NCI-H1436 treated with DMSO at 0.1 percent for 48 hours (cell line): ENCODE measurements at regions not wholly inside any gene's neighbourhood (a gene's known extent, or its start where the extent isn't known, plus 50 kb on each side); places are given as distances from the start of the nearest gene placed in this dataset.

Experiments
- DNase-seq: peaks from one replicate; lab custom pipeline; 2025; lab: John Stamatoyannopoulos, UW

DNA sequence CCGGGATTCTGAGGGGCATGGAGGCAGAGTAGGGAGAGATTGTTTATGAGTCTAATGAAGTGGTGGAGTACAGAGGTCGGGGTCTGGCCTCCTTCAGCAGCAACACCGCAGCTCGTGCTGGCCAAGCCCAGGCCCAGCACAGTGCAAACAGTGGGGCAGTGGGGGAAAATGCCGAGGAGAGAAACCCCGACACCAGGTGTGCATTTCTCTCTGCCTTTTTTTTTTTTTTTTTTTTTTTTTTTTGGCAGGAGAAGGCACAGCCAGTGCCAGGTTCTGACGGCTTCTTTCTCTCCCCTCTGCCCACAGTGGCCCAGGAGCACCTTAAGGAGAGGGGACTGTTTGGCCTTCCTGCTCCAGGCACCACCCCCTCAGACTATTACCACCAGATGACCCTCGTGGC is 219.3 kb downstream of the GLI2 start:
- no peak for DNase-seq

DNA sequence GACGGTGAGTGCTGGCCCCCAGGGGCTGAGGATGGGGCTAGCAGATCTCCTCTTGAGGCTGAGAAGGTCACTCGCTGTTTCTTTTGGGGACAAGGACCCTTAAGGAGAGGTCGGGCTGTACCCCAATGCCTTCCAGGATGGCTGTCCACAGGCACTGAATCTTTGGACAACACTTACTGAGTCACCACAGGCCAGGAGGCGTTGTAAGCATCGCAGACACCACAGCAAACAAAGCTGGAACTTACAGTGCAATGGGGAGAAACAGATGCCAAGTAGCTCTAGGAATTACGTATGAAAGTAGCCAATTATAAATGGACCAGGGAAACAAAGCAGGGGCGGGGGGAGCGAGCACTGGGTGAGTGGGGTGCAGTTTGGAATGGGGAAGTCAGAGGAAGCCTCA is 219.8 kb downstream of the GLI2 start:
- DNase-seq, result no peak

DNA sequence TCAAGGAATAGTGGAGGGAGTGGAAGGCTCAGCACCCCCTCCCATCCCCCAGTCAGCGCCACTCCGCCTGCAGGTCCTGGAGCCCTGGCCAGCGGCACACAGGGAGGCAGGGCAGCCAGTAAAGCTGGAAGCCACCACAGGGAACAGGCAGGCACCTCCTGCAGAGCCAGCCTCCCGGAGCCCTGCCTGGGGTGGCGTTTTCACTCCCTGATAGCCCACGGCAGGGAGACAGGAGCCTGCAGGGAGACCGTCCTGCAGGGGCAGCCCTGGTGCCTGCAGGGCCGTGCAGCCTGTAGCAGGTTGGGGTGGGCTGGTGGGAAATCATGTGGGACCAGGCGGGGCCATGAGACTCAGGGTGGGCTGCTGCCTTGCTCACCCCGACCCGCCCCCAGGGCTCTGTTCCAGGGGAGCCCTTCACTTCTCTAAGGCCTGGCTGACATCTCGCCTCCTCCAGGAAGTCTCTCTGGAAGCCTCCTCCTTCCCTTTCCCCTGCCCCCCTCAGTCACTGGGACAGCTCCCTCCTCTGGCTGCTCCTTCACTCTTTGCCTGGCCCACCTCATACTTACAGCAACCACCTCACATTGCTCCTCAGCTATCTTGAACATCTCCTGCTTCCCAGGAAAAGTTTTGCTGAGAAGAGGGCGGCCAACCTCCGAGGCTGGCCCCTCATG is 221.0 kb downstream of the GLI2 start:
- DNase-seq, result no peak

DNA sequence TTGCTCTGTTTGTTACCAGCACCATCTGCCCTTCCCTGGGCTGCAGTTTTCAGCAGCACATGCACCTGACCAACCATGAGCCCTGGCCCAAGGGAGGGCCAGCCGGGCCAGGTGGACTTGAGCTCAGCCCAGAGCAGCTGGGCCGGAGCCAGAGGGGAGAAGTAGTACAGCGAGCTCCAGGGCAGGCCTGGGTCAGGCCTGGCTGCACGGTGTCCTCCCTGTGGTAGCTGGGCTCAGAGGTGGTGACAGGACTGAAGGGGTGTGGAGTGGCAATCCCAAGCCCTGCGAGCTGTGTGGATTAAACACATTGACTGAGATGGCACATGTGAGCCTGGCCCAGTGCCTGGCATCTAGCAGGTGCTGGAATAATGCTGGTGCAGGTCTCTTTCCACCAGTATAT is 222.2 kb downstream of the GLI2 start:
- no peak for DNase-seq

DNA sequence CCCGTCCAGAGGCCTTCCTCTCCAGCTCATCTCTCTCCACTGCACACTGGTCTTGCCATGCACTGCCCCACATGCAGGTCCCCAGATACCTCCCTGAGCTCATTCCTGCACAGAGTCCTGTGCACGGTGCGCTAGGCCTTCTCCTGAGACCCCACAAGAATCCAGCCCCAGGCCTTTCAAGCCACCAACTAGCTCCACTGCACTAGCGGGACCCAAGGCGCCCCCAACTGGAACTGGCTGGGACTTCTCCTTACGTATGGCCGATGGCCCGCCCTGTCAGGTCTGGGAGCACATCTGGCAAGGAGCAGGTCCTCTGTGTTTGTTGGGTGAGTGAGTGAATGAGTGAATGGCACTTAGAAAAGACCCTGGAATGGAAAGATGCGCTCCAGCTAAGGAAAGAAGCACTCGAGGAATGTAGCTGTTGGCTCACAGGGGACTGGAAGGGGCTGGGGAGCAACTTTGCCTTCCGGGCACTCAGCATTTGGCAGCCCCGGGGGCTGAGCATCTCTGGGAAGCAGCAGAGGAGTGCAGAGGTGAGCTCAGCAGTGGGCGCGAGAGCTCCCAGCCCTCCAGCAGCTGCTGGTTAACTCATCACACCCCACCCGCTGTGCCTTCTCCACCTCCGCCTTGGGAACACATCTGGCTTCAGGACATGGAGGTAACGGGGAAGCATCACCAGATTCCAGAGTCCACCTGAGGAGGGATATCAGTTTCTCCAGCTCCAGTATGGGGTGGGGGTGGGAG is 223.1 kb downstream of the GLI2 start:
- no peak for DNase-seq

DNA sequence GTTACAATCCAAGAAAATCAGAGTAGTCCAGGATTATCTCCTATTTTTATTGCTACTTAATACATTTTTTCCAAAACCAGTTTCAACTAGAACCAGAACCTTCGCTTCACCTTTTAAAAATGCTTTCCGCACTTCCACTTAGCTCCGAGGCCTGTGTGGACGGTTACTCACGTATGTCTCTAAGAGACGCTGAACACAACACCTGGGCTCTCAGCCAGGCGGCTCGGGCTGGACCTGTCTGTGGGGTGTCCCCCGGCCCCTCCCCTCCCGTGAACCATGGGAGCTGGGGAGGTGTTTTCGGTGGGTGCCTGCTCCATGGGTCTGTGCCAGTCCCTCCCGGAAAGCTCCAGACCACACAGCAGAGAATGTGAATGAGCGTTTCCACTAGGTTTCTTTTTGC is 223.8 kb downstream of the GLI2 start:
- DNase-seq, result no peak

DNA sequence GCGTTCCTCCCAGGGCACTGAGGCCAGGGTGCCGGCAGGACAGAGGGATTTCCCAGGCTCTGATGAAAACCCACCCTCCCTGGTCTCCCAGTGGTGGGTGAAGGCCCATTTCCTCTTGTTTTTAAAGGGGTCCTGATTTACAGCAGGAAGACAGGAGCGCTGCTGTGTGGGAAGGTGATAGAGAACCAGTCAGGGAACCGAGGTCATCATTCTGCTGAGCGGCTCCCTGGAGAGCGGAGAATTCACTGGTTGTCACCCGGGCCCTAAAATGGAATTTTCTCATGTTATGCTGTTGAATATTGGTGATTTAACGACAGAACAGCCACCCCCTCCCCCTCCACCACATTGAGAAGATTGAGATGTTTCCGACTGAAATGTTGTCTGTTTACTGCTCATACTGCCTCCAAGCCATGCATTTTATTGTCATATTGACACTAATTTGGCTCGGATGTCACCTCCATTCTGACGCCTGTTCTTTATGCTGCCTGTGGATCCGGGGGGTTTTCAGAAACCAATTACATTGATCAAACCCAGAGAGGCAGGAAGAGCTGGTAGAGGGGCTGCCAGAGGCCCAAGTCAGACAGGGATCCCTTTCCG is 225.2 kb downstream of the GLI2 start:
- DNase-seq, result no peak

DNA sequence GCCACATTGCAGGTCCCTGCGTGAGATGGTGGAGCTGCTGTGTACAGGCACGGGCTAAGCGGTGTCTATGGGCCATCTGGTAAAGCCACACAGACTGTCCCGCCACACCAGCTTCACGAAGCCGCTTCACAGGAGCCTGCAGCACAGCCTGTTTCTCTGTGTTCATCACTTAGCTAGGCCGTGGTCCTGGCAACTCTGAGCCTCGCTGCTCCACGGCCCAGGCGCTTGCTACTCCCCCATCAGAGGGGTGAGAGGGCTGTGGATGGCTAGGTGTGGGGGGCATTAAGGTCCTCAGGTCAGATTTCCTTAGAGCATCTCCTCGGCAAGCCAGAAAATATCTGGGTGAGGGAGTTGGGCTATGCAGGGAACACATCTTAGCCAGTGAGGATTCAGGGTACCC is 225.7 kb downstream of the GLI2 start:
- DNase-seq, result no peak

DNA sequence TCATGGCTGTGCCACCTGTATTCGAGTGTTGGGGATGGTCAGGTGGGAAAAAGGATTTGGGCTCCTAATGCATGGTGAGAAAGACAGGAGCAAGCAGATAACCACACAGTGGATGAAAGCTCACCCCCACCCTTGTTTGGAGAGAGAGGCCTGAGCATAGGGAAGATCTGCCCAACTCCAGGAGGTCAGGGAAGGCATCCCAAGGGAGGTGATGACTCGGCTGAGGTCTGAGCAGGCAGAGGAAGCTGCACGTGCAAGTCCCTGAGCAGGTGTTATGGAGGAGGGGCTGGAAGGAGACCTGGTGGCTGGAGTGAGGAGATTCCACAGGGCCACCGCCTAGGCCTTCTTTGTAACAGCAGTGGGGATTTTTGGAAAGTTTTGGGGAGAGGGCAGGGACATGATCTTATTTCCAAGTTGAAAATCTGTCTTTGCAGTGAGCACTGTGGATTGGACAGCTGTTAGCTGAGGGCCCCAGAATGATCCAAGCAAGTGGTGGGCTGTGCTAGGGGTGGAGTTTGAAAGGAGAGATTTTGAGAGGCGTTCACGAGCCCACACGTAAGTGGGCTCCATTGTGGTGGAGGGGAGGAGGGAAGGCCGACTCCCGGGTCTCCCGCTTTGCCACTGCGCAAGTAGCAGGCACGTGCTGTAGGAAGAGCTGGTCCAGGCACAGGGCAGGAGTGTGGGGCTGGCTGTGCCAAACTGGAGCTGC is 228.5 kb downstream of the GLI2 start:
- DNase-seq, result no peak

DNA sequence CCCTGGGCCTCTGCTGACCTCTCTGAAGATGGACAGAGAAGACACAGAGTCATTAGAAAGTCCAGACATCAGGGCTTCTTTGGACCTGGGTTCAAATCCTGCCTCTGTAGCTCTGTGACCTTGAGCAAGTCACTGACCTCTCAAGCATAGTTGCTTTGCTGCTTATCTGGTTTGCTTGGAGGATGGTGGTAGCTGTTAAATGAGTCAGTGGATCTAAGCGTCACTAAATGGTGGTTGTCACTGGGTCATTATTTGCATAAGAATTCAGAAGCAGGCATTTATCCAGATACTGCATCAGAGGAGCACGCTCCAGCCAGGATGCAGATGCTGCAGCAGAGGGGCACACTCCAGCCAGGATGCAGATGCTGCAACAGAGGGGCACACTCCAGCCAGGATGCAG is 229.2 kb downstream of the GLI2 start:
- no peak for DNase-seq

DNA sequence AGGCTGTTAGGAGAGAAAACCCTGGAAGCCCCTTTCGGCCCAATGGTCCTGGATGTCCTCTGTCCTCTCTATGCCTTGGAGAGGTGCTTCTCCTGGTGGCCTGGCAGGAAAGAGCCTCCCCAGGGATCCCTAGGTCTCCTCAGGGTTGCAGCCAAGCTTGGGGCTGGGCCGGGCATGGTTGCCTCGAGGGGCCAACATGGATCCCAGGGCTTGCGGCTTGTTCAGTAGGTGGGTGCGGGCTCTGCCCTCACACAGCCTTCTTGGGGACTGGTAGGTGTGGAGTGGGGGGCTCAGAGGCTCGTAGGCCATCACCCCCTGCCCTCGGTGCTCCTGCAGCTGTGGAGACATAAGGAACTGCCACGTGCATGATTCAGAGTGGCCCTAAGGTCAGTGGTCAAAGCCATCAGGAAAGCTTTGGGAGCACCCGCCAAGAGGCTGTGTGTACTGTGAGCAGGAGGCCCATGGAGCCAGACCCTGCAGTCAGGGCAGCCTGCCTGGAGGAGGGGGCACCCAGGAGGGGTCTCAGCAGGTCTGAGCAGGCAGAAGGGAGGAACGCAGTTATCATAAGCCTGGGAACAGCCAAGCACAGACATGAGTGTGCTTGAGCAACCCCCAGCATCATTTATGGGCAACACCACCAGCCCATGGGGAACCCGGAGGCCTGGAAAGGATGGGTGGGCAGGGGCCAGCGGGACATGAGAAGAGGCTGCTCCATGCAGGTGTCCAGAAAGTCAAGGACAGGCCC is 231.0 kb downstream of the GLI2 start:
- DNase-seq, result no peak

DNA sequence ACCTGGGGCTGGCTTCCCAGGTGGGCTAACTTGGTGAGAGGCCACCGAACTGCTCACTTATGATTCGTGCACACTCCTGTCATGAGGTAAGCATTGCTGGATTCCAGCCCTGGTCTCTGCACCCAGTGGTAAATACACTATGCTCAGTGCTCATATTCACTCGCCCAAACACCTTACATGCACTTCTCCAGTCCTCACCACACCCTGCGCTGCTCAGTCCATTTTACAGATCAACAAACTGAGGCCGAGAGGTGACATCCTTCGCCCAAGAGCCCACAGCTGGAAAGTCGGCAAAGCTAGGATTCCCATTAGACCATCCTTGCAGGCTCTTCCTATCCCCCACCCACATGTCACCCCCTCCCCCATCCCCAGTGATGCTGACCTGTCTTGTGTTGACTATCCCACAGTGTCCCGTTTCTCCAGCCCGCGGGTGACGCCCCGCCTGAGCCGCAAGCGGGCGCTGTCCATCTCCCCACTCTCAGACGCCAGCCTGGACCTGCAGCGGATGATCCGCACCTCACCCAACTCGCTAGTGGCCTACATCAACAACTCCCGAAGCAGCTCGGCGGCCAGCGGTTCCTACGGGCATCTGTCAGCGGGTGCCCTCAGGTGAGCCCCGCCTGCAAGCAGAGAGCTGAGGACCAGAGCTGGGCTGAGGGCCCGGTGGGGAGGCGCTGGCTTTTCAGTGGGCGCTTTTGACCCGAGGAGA is 232.8 kb downstream of the GLI2 start:
- DNase-seq, result no peak

DNA sequence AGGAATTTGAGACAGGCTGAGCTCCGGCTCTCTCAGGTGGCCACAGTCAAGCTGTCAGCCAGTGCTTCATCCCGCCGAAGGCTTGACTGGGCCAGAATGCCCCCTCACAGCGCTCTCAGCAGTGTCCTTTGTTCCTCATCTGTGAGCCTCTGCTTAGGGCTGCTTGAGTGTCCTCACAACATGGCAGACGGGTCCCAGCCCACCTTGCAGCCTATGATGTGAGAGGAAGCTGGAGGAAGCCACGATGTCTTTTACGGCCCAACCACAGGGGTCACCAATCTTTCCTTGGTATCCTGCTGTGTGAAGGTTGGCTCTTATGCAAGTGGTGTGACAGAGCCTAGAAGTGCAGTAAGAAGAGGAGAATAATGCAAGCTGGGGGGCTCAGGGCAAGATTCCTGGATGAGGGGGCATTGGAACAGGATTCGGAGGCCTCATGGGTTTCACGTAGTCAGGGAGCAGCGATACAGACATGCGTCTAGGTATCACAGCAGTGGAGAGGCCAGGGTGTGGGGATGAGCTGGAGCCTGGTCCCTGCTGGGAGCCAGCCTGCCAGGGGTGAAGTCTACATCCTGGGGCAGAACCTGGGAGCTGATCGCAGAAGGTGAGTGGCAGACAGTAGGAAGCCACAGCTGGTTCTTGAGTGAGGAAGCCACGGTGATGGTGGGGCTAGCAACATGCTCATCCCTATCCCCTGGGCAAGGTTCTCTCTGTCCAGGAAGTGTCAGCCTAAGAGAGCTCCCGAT is 234.1 kb downstream of the GLI2 start:
- DNase-seq, result no peak

DNA sequence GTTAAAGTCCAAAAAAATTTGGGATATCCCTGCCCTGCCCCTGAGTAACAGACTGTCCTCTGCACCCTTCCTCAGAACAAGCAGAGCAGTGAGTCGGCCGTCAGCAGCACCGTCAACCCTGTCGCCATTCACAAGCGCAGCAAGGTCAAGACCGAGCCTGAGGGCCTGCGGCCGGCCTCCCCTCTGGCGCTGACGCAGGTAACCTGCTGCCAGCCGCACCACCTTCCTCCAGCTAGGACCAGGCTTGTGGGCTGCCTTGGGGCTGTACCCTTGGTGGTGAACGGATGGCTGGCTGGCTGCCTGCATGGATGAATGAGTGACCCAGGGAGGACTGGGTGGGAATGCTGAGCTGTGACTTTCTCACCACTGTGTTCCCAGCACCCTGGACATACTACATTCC is 236.2 kb downstream of the GLI2 start:
- no peak for DNase-seq

DNA sequence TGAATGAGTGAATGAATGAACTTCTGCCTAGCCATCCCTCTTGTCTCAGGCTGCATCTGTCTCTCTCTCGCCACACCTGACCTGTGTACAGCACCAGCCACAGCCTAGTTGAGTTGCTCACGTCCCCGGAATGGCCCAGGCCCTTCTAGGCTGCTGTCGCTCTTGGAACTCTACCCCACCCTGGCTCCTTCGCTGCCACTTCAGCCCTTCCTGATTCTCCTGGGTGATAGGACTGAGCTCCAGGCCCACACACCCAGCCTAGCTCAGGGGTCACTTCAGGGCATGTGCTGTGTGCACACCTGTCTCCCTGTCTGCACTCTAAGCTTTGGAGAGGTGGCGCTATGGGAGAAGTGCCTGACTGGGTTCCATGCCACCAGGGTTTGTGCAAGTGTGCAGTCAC is 236.6 kb downstream of the GLI2 start:
- no peak for DNase-seq

DNA sequence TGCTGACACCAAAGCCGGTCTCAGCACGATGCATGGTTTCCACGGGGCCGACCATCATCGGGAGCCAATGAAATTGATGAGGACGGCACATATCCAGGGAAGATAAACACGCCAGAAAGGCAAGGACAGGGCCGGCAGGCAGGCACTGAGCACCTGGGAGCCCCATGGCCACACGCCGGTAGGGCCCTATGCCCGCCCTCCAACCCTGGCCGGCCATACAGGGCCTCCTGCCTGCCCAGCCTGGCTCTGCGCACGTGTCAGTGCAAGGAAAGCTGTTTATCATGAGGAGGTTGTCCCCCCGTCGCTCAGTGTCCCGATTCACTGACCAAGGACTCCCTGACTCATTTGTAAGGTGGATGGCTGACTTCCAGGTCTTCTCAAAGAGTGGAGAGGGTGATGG is 237.5 kb downstream of the GLI2 start:
- DNase-seq, result no peak

DNA sequence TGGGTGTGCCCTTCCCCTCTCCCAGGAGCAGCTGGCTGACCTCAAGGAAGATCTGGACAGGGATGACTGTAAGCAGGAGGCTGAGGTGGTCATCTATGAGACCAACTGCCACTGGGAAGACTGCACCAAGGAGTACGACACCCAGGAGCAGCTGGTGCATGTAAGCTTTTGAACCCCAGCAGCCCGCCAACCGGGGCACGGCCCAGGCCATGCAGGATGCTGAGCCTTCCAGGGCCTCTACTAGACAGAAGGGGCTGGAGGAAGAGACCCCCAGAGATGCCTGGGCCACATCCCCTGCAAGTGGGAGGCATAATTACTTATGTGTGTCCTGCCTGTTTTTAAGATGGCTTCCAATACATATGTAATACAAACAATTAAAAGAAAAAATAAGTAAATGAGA is 239.3 kb downstream of the GLI2 start:
- DNase-seq, result no peak

DNA sequence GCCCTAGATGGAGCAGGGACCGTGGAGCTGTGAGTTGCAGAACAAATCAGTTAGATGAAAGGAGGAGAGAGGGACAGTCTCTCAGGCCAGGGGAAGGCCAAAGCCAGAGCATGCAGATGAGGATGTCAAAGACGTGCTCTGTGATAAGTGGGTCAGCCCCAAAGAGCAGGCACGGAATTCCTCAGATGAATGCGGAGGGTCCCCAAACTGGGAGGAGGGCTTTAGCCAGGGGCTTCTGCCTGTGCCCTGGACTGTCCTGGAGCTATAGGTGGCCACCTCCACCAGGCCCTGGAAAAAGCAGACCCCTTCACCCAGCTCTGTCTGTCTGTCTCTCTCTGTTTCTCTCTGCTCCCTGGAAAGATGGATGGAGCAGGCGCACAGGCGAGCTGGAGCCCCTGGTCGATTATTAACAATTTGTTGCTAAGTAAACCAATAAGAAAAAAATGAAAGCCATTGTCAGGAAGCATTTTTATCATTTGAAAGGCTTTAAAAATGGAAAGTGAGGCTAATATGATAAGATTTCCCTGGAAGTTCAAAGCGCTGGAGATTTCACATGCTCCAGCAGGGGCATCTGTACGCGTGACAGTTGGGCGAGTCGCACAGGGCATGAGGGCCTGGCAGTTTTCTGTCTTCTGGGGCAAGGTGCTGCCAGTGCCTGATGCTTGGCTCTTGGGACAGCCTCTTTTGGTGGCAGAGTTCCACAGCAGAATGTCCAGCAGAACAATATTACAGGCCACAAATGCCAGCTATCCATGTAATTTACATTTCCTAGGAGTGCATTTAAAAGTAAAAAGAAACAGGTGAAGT is 241.0 kb downstream of the GLI2 start:
- DNase-seq, result no peak

DNA sequence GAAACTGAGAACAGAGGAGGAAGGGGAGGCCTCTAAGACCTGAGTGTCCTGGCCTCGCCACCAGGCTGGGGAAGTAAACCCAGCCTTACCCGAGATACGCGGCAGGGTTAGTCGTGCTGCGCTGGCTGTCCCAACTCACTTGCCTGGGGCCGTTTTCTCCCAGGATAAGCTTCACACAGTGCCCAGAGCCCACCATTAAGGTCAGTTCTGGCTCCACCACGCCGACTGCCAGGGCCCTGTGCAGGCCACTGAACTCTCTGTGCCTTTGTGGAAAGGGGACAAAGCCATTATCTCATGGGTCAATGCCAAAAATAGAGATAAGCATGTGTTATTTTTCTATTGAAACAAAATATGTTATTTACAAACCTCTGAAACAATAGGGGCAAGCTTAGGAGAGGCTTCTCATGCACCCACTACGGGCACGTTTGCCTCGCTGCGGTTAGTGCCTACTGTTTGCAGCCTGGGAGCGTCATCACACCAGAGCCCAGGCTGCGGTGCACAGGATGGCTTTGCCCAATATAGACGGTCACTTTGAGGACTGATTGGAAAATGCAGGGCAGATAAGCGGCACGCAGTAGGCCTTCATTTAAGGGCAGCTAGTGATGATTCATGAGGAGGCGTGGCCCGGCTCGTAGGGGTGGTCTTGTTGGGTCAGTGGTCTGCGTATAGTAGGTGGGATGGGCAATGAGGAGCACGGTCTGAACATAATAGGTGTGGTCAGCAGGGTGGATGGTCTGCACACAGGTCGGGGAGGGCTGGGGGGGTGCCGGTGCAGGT is 242.1 kb downstream of the GLI2 start:
- DNase-seq, result no peak
